ENCODE measurements at regions not wholly inside any gene's neighbourhood (a gene's known extent, or its start where the extent isn't known, plus 50 kb on each side); places are given as distances from the start of the nearest gene placed in this dataset.
"Not testable (repeated sequence)": the region's sequence is repeated elsewhere in the genome, so short reads cannot be mapped to it uniquely, and the experiment has no call there.

DNA sequence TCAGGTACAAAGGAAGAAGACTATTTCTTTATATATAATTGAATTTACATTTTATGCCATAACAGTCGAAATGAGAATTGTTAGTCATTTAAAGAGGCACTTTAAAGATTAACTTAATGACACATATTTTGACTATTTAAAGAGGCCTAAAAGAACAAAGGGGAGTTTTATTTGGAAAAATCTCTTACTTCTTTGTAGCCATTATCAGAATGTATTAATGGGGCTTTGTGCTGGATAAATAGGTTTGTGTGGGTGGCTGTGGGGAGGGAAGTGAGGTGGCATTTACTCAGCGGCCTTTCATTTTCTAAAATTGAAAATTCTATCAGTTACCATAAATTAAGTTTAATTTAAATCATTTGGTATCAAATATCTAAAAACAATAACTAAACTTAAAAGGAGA lies 462.2 kb upstream of the CXADR start:
- ATAC-seq (no peak), DNase-seq (ENCODE audit: missing footprints) (no peak)
- intact Hi-C loops (cut with DNase I): no loop called here

- ATAC-seq: no peak
- no peak for DNase-seq (ENCODE audit: missing footprints)
- intact Hi-C loops (cut with DNase I): no loop called here
Observed at GRCh38 chr21:17051054-17051453, 461.8 kb upstream of the CXADR start.

GRCh38 chr21:17053321-17053720 lies 459.5 kb upstream of the CXADR start:
- DNase-seq (ENCODE audit: missing footprints): no peak
- intact Hi-C loops (cut with DNase I): no loop called here

GRCh38 chr21:17059936-17060335 lies 452.9 kb upstream of the CXADR start:
- DNase-seq (ENCODE audit: missing footprints) (no peak), ATAC-seq (no peak)
- intact Hi-C loops (cut with DNase I): no loop called here

More at GRCh38 chr21:17053321-17053720, 459.5 kb upstream of the CXADR start:
- no peak for ATAC-seq

GRCh38 chr21:17066006-17066405 lies 446.8 kb upstream of the CXADR start:
- intact Hi-C loops (cut with DNase I): no loop called here
- DNase-seq (ENCODE audit: missing footprints): no peak
- ATAC-seq: no peak

- ATAC-seq (no peak), DNase-seq (ENCODE audit: missing footprints) (no peak)
- intact Hi-C loops (cut with DNase I): no loop called here
Observed at GRCh38 chr21:17071093-17071492, 441.8 kb upstream of the CXADR start.

- intact Hi-C loops (cut with DNase I): no loop called here
- DNase-seq (ENCODE audit: missing footprints) (no peak), ATAC-seq (no peak)
Observed at GRCh38 chr21:17081193-17081592, 431.6 kb upstream of the CXADR start.

GRCh38 chr21:17082843-17083483 lies 429.9 kb upstream of the CXADR start:
- DNase-seq (ENCODE audit: missing footprints) (no peak), ATAC-seq (no peak)
- intact Hi-C loops (cut with DNase I): no loop called here

DNA sequence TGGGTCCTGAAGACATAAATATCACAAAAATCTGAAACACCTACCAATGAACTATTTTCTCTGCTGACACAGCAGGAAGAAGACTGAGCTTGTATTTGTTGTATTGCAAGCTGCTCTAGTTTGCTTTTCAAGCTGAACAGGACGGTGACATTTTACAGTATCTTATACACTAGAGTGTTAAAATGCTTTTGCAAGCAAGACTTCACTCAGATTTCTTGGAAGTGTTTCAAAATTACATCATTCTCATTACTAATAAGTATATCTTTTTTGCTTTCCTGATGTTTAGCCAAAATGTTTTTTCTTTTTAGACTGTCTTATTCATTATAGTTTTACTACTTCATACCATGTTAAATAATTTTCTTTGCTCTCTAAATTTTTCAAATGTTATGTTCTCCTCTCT lies 427.1 kb upstream of the CXADR start:
- intact Hi-C loops (cut with DNase I): no loop called here
- ATAC-seq (peak; percentile 23), DNase-seq (ENCODE audit: missing footprints) (no peak)

DNA sequence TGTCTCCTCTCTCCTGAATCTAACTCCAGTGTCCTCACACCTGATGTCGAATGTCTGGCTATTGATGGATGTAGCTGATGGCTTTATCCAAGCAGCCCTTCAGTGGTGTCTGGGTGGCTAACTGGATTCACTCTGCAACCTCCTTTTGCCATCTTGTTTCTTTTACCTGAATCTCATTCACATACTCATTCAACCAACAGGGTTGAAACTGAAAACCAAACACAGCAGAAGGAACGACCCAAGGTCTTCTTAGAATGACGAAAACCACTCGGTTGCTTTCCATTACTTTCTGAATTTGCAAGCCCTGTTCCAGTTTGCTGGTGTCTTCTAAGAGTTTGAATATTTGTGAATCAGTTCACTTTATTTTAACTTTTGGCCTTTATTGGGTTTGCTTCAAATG lies 424.3 kb upstream of the CXADR start:
- ATAC-seq (no peak), DNase-seq (ENCODE audit: missing footprints) (no peak)
- intact Hi-C loops (cut with DNase I): no loop called here

DNA sequence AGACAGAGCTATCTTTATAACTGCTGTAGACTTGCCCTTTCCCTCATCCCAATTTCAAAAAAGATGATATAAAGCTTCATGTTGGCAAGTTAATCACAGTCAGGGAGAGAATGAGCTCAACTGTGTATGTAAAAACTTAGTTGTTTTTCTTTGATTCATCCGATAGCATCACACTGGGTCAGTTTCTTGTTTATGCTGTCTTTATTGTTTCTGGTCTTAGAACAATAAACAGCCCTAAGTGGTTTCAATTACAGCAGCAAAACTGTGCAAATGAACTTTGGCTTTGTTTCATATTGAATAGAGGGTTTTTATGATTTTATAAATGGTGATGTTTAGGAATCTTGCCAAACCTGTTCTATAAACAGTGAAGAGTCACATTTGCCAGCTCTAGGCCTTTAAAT lies 423.8 kb upstream of the CXADR start:
- intact Hi-C loops (cut with DNase I): no loop called here
- no peak for ATAC-seq
- no peak for DNase-seq (ENCODE audit: missing footprints)

DNA sequence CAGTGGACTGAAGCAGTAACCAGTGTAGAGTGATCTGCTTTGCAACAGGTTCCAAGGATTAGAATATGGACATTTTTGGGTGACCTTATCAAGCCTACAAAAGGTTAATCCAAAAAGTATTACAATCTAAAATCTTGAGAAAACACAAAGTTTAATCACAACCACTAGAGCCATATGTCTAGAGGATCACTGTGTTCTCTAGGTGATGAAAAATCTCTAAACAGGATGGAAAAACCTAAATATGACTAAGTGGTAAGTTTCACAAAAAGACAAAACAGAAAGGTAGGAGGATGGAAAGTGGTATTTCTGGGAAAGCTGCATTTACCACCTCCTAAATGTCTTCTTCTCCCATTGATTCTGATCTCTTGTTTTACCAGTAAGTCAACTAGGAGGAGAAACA lies 411.1 kb upstream of the CXADR start:
- ATAC-seq (no peak), DNase-seq (ENCODE audit: missing footprints) (no peak)
- intact Hi-C loops (cut with DNase I): no loop called here

- DNase-seq (ENCODE audit: missing footprints): no peak
- no peak for ATAC-seq
- intact Hi-C loops (cut with DNase I): no loop called here
Observed at GRCh38 chr21:17105932-17106331, 406.9 kb upstream of the CXADR start.

- DNase-seq (ENCODE audit: missing footprints): no peak
- intact Hi-C loops (cut with DNase I): no loop called here
- no peak for ATAC-seq
Observed at GRCh38 chr21:17114045-17114444, 398.8 kb upstream of the CXADR start.

DNA sequence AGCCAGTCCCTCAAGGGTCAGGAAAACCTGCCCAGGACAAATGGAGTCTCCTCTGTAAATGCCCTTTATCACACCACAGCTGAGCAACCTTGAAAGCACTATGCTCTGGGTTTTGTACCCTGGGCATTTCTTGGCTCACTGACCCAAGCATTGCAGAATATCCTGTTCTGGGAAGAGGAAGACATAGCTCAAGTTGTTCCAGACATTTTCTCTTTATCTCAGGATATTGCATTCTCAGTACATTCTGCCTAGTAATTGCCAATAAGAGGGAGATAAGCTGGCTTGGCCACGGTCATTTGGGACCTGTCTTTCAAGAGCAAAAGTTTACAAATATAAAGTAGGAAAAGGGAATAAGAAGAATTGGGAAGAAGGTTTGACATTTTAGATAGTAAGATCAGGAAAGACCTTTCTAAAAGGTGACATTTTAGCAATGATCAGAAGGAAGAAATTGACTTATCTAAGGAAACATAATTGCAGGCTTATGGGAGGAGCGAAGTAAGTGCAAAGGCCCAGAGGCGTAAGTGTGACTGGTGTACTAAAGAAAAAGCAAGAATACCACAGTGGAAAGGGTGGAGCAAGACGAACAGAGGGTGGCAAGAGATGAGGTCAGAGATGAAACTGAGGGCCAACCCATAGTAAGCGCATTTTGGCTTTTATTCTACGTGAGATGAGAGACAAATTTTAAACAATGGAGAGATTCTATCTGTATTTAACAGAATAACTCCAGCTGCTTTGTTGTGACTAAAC lies 394.0 kb upstream of the CXADR start:
- intact Hi-C loops (cut with DNase I): no loop called here
- DNase-seq (ENCODE audit: missing footprints) (peak; percentile 67), ATAC-seq (peak; percentile 88)

GRCh38 chr21:17119466-17120297 lies 393.2 kb upstream of the CXADR start:
- intact Hi-C loops (cut with DNase I): no loop called here
- no peak for DNase-seq (ENCODE audit: missing footprints)
- peak; percentile 82 for ATAC-seq

GRCh38 chr21:17127395-17127794 lies 385.4 kb upstream of the CXADR start:
- intact Hi-C loops (cut with DNase I); ATAC-seq; DNase-seq (ENCODE audit: missing footprints): not testable (repeated sequence)

GRCh38 chr21:17128132-17128531 lies 384.7 kb upstream of the CXADR start:
- DNase-seq (ENCODE audit: missing footprints): no peak
- no peak for ATAC-seq
- intact Hi-C loops (cut with DNase I): no loop called here

- intact Hi-C loops (cut with DNase I); ATAC-seq; DNase-seq (ENCODE audit: missing footprints): not testable (repeated sequence)
Observed at GRCh38 chr21:17139159-17139558, 373.7 kb upstream of the CXADR start.

- ATAC-seq: peak; percentile 45
- intact Hi-C loops (cut with DNase I): no loop called here
- DNase-seq (ENCODE audit: missing footprints): no peak
Observed at GRCh38 chr21:17139696-17140095, 373.1 kb upstream of the CXADR start.
